Fibroblast of lung (primary cell): ENCODE measurements at regions not wholly inside any gene's neighbourhood (a gene's known extent, or its start where the extent isn't known, plus 50 kb on each side); places are given as distances from the start of the nearest gene placed in this dataset.

Experiments used
- DNase-seq, 2 donors: peaks; one replicate each; pipeline versions ENCODE4 v3.0.0 to v3.0.0-alpha.2; 2010; ENCODE audit warnings: low read depth in 2 of 2
- H2AFZ ChIP-seq: 2 replicates; pipeline ENCODE4 v1.5.1; 2012; ENCODE audit warnings: low read length, control low read depth, inconsistent platforms
- H3K27ac ChIP-seq: 2 replicates; pipeline ENCODE4 v1.5.1; 2011; ENCODE audit warnings: low read length, control low read depth; ENCODE audit not compliant: insufficient read depth
- H3K27me3 ChIP-seq: 2 replicates; pipeline ENCODE4 v1.5.1; 2011; ENCODE audit warnings: mild to moderate bottlenecking, low read length; ENCODE audit not compliant: control insufficient read depth, insufficient read depth
- H3K36me3 ChIP-seq: 2 replicates; pipeline ENCODE4 v1.5.1; 2011; ENCODE audit warnings: low read length; ENCODE audit not compliant: control insufficient read depth, insufficient read depth
- H3K4me1 ChIP-seq: 2 replicates; pipeline ENCODE4 v1.5.1; 2011; ENCODE audit warnings: low read length; ENCODE audit not compliant: control insufficient read depth, insufficient read depth; ENCODE audit errors: extremely low read depth
- H3K4me2 ChIP-seq: 2 replicates; pipeline ENCODE4 v1.5.1; 2011; ENCODE audit warnings: low read length, control low read depth; ENCODE audit not compliant: insufficient read depth; ENCODE audit errors: extremely low read depth
- H3K4me3 ChIP-seq, 4 experiments: fragments of 200-600 bp in 1 of 4; sonication (generic) in 1 of 4; replicated peaks in 1 of 4; 2 replicates each; pipeline ENCODE4 v1.5.1; 2011 to 2016; ENCODE audit warnings: low read length in 4 of 4, low read depth in 3 of 4, mild to moderate bottlenecking in 3 of 4, control low read depth in 2 of 4, inconsistent platforms in 1 of 4, mixed read lengths in 1 of 4; ENCODE audit not compliant: insufficient read depth in 1 of 4; ENCODE audit errors: control extremely low read depth in 1 of 4
- H3K79me2 ChIP-seq: 2 replicates; pipeline ENCODE4 v1.5.1; 2012; ENCODE audit warnings: mild to moderate bottlenecking, low read length, inconsistent platforms; ENCODE audit not compliant: control insufficient read depth, insufficient read depth
- H3K9ac ChIP-seq: 2 replicates; pipeline ENCODE4 v1.5.1; 2011; ENCODE audit warnings: mild to moderate bottlenecking, low read length, control low read depth; ENCODE audit not compliant: insufficient read depth
- H3K9me3 ChIP-seq: 2 replicates; pipeline ENCODE4 v1.5.1; 2012; ENCODE audit warnings: low read depth, low read length; ENCODE audit not compliant: control insufficient read depth, insufficient read depth
- H4K20me1 ChIP-seq: 2 replicates; pipeline ENCODE4 v1.5.1; 2011; ENCODE audit warnings: low read length; ENCODE audit not compliant: control insufficient read depth, insufficient read depth; ENCODE audit errors: extremely low read depth
- EZH2 ChIP-seq: IDR thresholded peaks from 2 replicates; pipeline ENCODE4 v1.5.1; 2012; ENCODE audit warnings: low read length, control low read depth, mild to moderate bottlenecking; ENCODE audit errors: missing control alignments
- TF ChIP-seq, protein P1 (sequence below), 2 donors: IDR thresholded peaks in 1 of 2; conservative IDR thresholded peaks in 1 of 2; 1 replicate in 1 of 2; 2 replicates in 1 of 2; pipeline ENCODE4 v1.5.1; 2011 to 2012; ENCODE audit warnings: low read length in 2 of 2, control low read depth in 1 of 2, inconsistent platforms in 1 of 2, low read depth in 1 of 2, mild to moderate bottlenecking in 1 of 2

DNA sequence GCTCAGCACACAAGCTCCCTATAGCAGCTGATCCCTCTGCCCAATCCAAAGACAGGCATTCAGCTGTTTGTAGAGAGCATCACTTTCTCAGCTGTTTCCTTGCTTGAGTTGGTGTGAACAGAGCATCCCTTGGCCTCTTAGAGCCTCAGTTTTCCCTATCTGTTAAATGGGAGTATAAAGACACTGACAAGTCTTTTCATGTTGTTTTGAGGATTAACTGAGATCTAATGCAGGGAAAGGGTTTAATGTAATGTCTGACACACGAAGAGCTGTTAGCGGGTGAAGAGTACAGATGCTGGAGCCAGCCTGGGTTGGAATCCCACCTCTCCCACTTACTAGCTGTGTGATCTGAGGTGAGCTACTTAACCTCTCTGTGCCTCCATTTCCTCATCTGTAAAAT, 149.5 kb downstream of the PHETA1 start:
- Histone ChIP-seq H3K4me1 (no peaks in the 10 kb centered on the region), H2AFZ (no peak overlapping the region), H3K9me3 (no peaks in the 10 kb centered on the region), H3K27ac (no peak overlapping the region), H3K4me2 (no peak overlapping the region), H3K79me2 (no peaks in the 10 kb centered on the region), H3K9ac (no peak overlapping the region), H4K20me1 (no peaks in the 10 kb centered on the region), H3K27me3 (no peaks in the 10 kb centered on the region), H3K4me3 (no peak overlapping the region), H3K36me3 (no peaks in the 10 kb centered on the region)
- no peak for DNase-seq
- no peak for TF ChIP-seq EZH2
- TF ChIP-seq, protein P1, sequence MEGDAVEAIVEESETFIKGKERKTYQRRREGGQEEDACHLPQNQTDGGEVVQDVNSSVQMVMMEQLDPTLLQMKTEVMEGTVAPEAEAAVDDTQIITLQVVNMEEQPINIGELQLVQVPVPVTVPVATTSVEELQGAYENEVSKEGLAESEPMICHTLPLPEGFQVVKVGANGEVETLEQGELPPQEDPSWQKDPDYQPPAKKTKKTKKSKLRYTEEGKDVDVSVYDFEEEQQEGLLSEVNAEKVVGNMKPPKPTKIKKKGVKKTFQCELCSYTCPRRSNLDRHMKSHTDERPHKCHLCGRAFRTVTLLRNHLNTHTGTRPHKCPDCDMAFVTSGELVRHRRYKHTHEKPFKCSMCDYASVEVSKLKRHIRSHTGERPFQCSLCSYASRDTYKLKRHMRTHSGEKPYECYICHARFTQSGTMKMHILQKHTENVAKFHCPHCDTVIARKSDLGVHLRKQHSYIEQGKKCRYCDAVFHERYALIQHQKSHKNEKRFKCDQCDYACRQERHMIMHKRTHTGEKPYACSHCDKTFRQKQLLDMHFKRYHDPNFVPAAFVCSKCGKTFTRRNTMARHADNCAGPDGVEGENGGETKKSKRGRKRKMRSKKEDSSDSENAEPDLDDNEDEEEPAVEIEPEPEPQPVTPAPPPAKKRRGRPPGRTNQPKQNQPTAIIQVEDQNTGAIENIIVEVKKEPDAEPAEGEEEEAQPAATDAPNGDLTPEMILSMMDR (conservative IDR thresholded peaks at IDR 0.05 in 1 of 2, IDR thresholded peaks at IDR 0.05 in 1 of 2; ENCODE audit: low read depth in 1 of 2, low read length in 2 of 2) = no peak

- Histone ChIP-seq H3K79me2 (no peaks in the 10 kb centered on the region), H3K9me3 (no peaks in the 10 kb centered on the region), H3K4me1 (no peaks in the 10 kb centered on the region), H3K9ac (no peak overlapping the region), H3K36me3 (no peaks in the 10 kb centered on the region), H3K27ac (no peak overlapping the region), H3K4me3 (no peak overlapping the region), H2AFZ (no peak overlapping the region), H4K20me1 (no peaks in the 10 kb centered on the region), H3K27me3 (no peaks in the 10 kb centered on the region), H3K4me2 (no peak overlapping the region)
- TF ChIP-seq, protein P1 (conservative IDR thresholded peaks at IDR 0.05 in 1 of 2, IDR thresholded peaks at IDR 0.05 in 1 of 2; ENCODE audit: low read depth in 1 of 2, low read length in 2 of 2) = no peak
- no peak for TF ChIP-seq EZH2
- DNase-seq = no peak
Observed at GRCh38 chr12:111218499-111218898, 150.4 kb downstream of the PHETA1 start.

DNA sequence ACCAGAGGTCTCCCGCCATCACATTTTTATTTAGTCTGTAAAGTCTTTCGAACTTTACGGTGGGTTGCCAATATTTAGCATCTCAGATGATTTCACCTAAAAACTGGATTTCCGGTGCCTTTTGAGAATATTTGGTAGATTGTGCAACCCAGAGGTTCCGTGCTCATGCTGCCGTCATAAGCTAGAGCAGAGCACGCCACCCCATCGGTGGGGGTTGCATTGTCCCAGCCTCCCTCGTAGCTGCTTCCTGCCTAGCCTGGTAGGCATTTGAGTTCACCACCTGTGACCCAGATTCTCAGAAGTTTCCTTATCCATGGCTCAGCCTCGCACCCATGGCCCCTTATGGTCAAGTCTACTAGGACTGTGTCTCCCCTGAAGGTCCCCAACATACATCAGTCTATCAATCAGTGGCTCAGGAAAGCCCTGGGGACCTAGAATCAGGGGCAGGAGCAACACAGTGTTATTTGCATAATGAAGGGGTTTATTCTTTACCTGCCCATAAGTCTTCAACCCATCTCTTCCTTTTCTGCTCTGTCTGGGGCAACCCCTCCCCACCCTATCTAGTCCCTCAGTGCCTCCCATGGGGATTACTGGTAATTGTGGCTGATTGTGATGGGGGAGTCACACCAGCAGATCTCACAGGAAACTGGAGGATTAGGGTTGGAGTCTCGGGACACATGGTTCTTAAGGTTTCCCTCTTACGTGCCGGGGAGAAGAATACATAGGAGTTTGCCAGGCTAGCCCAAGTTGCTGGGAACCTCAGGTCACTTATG, 152.3 kb downstream of the PHETA1 start:
- Histone ChIP-seq H3K36me3 (no peaks in the 10 kb centered on the region), H3K9me3 (no peaks in the 10 kb centered on the region), H3K79me2 (no peaks in the 10 kb centered on the region), H3K4me1 (no peaks in the 10 kb centered on the region), H3K4me2 (no peak overlapping the region), H2AFZ (no peak overlapping the region), H3K4me3 (no peak overlapping the region), H4K20me1 (no peaks in the 10 kb centered on the region), H3K27ac (no peak overlapping the region), H3K9ac (no peak overlapping the region), H3K27me3 (no peaks in the 10 kb centered on the region)
- DNase-seq = no peak
- no peak for TF ChIP-seq EZH2
- TF ChIP-seq, protein P1 (conservative IDR thresholded peaks at IDR 0.05 in 1 of 2, IDR thresholded peaks at IDR 0.05 in 1 of 2; ENCODE audit: low read depth in 1 of 2, low read length in 2 of 2) = no peak
